ENCODE measurements at regions not wholly inside any gene's neighbourhood (a gene's known extent, or its start where the extent isn't known, plus 50 kb on each side); places are given as distances from the start of the nearest gene placed in this dataset.

- TF ChIP-seq POLR2A (IDR thresholded peaks at IDR 0.05) (no peak), EP300 (IDR thresholded peaks at IDR 0.05) (no peak), POLR2AphosphoS5 (IDR thresholded peaks at IDR 0.05) (no peak)
- TF ChIP-seq, protein P1, sequence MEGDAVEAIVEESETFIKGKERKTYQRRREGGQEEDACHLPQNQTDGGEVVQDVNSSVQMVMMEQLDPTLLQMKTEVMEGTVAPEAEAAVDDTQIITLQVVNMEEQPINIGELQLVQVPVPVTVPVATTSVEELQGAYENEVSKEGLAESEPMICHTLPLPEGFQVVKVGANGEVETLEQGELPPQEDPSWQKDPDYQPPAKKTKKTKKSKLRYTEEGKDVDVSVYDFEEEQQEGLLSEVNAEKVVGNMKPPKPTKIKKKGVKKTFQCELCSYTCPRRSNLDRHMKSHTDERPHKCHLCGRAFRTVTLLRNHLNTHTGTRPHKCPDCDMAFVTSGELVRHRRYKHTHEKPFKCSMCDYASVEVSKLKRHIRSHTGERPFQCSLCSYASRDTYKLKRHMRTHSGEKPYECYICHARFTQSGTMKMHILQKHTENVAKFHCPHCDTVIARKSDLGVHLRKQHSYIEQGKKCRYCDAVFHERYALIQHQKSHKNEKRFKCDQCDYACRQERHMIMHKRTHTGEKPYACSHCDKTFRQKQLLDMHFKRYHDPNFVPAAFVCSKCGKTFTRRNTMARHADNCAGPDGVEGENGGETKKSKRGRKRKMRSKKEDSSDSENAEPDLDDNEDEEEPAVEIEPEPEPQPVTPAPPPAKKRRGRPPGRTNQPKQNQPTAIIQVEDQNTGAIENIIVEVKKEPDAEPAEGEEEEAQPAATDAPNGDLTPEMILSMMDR (IDR thresholded peaks at IDR 0.05): no peak
These were observed 511.2 kb upstream of the KCND2 start for GRCh38 chr7:119761776-119762175.
